ENCODE measurements at regions not wholly inside any gene's neighbourhood (a gene's known extent, or its start where the extent isn't known, plus 50 kb on each side); places are given as distances from the start of the nearest gene placed in this dataset.
"Not testable (repeated sequence)": the region's sequence is repeated elsewhere in the genome, so short reads cannot be mapped to it uniquely, and the experiment has no call there.

- H3K36me3 ChIP-seq (ENCODE audit: control insufficient read depth in 2 of 2, insufficient read depth in 2 of 2, low read length in 1 of 2) = peaks cover 0 to 3% of the 10 kb centered on the region in 2 donors
- H3K27ac ChIP-seq (ENCODE audit: low read depth in 1 of 2, low read length in 1 of 2) = no peak overlapping the region
- H3K27me3 ChIP-seq (ENCODE audit: control insufficient read depth in 2 of 2, insufficient read depth in 1 of 2, low read length in 1 of 2) = no peaks in the 10 kb centered on the region
- peaks cover 0 to 5% of the 10 kb centered on the region in 2 donors for H3K4me1 ChIP-seq (ENCODE audit: control insufficient read depth in 2 of 2, insufficient read depth in 2 of 2, low read length in 2 of 2)
- no peaks in the 10 kb centered on the region for H3K9me3 ChIP-seq (ENCODE audit: control insufficient read depth in 2 of 2, insufficient read depth in 1 of 2, low read length in 1 of 2)
- H3K4me3 ChIP-seq (ENCODE audit: low read length in 2 of 2) = no peak overlapping the region
- no peak for DNase-seq (ENCODE audit: low read depth in 6 of 9, low spot score in 9 of 9)
- WGBS = 98% methylated on average over 8 of the region's 8 CpGs
Measured at GRCh38 chr7:131035088-131035770, 292.4 kb upstream of the MKLN1 start.

- Histone ChIP-seq H3K4me1 (ENCODE audit: control insufficient read depth in 2 of 2, insufficient read depth in 2 of 2, low read length in 2 of 2) (peaks cover 0 to 5% of the 10 kb centered on the region in 2 donors), H3K27me3 (ENCODE audit: control insufficient read depth in 2 of 2, insufficient read depth in 1 of 2, low read length in 1 of 2) (no peaks in the 10 kb centered on the region), H3K4me3 (ENCODE audit: low read length in 2 of 2) (no peak overlapping the region), H3K27ac (ENCODE audit: low read depth in 1 of 2, low read length in 1 of 2) (no peak overlapping the region), H3K9me3 (ENCODE audit: control insufficient read depth in 2 of 2, insufficient read depth in 1 of 2, low read length in 1 of 2) (no peaks in the 10 kb centered on the region), H3K36me3 (ENCODE audit: control insufficient read depth in 2 of 2, insufficient read depth in 2 of 2, low read length in 1 of 2) (peaks cover 0 to 3% of the 10 kb centered on the region in 2 donors)
- 79% methylated on average over 3 of the region's 3 CpGs for WGBS
- no peak for DNase-seq (ENCODE audit: low read depth in 6 of 9, low spot score in 9 of 9)
Measured at GRCh38 chr7:131038153-131038552, 289.5 kb upstream of the MKLN1 start.

DNA sequence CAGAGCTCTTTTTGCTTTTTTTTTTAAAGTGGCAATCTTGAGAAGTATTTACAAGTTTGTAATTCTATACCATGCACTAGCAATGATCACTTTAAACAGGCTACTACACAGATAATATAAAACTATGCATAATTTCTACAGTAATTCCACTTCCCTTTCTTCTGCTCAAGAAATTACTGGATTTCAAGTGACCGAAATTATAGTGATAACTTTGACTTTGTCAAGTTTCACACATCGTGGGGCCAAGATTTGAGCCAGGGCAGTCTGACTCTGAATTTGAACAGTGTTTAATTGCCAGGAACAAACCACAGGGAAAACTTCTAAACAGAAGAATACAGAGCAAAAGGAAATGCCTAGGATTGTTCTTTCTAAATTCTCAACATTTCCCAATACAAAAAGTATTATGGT is 288.3 kb upstream of the MKLN1 start:
- Histone ChIP-seq H3K36me3 (ENCODE audit: control insufficient read depth in 2 of 2, insufficient read depth in 2 of 2, low read length in 1 of 2) (no peaks in the 10 kb centered on the region), H3K9me3 (ENCODE audit: control insufficient read depth in 2 of 2, insufficient read depth in 1 of 2, low read length in 1 of 2) (no peaks in the 10 kb centered on the region), H3K27me3 (ENCODE audit: control insufficient read depth in 2 of 2, insufficient read depth in 1 of 2, low read length in 1 of 2) (no peaks in the 10 kb centered on the region), H3K4me1 (ENCODE audit: control insufficient read depth in 2 of 2, insufficient read depth in 2 of 2, low read length in 2 of 2) (no peaks in the 10 kb centered on the region), H3K27ac (ENCODE audit: low read depth in 1 of 2, low read length in 1 of 2) (no peak overlapping the region), H3K4me3 (ENCODE audit: low read length in 2 of 2) (no peak overlapping the region)
- no peak for DNase-seq (ENCODE audit: low read depth in 6 of 9, low spot score in 9 of 9)
- 78% methylated on average over 2 of the region's 2 CpGs for WGBS

DNA sequence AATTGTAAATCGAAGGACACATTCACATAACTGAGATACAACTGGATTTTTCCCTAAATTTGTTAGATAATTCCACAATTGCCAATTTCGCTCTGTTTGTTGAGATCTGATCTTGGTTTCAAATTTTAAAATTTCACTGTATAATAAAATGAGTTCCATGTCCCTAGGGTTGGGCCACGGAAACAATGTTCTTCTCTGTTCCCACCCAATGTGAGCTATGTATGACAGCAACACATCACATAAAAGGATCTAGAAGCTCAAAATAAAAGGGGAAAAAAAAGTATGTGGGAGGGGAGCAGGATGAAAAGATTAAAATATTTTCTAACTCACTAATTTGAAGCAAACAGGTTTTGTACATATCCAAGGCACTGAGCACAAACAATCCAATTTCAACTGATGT is 287.8 kb upstream of the MKLN1 start:
- Histone ChIP-seq H3K27me3 (ENCODE audit: control insufficient read depth in 2 of 2, insufficient read depth in 1 of 2, low read length in 1 of 2) (no peaks in the 10 kb centered on the region), H3K4me1 (ENCODE audit: control insufficient read depth in 2 of 2, insufficient read depth in 2 of 2, low read length in 2 of 2) (no peaks in the 10 kb centered on the region), H3K27ac (ENCODE audit: low read depth in 1 of 2, low read length in 1 of 2) (no peak overlapping the region), H3K36me3 (ENCODE audit: control insufficient read depth in 2 of 2, insufficient read depth in 2 of 2, low read length in 1 of 2) (no peaks in the 10 kb centered on the region), H3K4me3 (ENCODE audit: low read length in 2 of 2) (no peak overlapping the region), H3K9me3 (ENCODE audit: control insufficient read depth in 2 of 2, insufficient read depth in 1 of 2, low read length in 1 of 2) (no peaks in the 10 kb centered on the region)
- DNase-seq (ENCODE audit: low read depth in 6 of 9, low spot score in 9 of 9) = no peak
- WGBS = 94% methylated on average over 3 of the region's 3 CpGs

GRCh38 chr7:131040467-131040932 is 287.2 kb upstream of the MKLN1 start:
- H3K4me1 ChIP-seq (ENCODE audit: control insufficient read depth in 2 of 2, insufficient read depth in 2 of 2, low read length in 2 of 2) = no peaks in the 10 kb centered on the region
- DNase-seq (ENCODE audit: low read depth in 6 of 9, low spot score in 9 of 9) = peak in 7 of 9 donors; percentile 44 to 77 (median 55)
- no peaks in the 10 kb centered on the region for H3K9me3 ChIP-seq (ENCODE audit: control insufficient read depth in 2 of 2, insufficient read depth in 1 of 2, low read length in 1 of 2)
- no peak overlapping the region for H3K4me3 ChIP-seq (ENCODE audit: low read length in 2 of 2)
- H3K27me3 ChIP-seq (ENCODE audit: control insufficient read depth in 2 of 2, insufficient read depth in 1 of 2, low read length in 1 of 2) = no peaks in the 10 kb centered on the region
- no peak overlapping the region for H3K27ac ChIP-seq (ENCODE audit: low read depth in 1 of 2, low read length in 1 of 2)
- 6% methylated on average over 6 of the region's 6 CpGs for WGBS
- H3K36me3 ChIP-seq (ENCODE audit: control insufficient read depth in 2 of 2, insufficient read depth in 2 of 2, low read length in 1 of 2) = no peaks in the 10 kb centered on the region

- not testable (repeated sequence) for H3K27ac ChIP-seq (ENCODE audit: low read depth in 1 of 2, low read length in 1 of 2); H3K36me3 ChIP-seq (ENCODE audit: control insufficient read depth in 2 of 2, insufficient read depth in 2 of 2, low read length in 1 of 2); H3K9me3 ChIP-seq (ENCODE audit: control insufficient read depth in 2 of 2, insufficient read depth in 1 of 2, low read length in 1 of 2); DNase-seq (ENCODE audit: low read depth in 6 of 9, low spot score in 9 of 9); H3K27me3 ChIP-seq (ENCODE audit: control insufficient read depth in 2 of 2, insufficient read depth in 1 of 2, low read length in 1 of 2); H3K4me1 ChIP-seq (ENCODE audit: control insufficient read depth in 2 of 2, insufficient read depth in 2 of 2, low read length in 2 of 2); H3K4me3 ChIP-seq (ENCODE audit: low read length in 2 of 2)
- WGBS = 97% methylated on average over 17 of the region's 17 CpGs
Measured at GRCh38 chr7:131041012-131041695, 286.5 kb upstream of the MKLN1 start.

GRCh38 chr7:131042269-131043160 is 285.2 kb upstream of the MKLN1 start:
- no peaks in the 10 kb centered on the region for H3K4me1 ChIP-seq (ENCODE audit: control insufficient read depth in 2 of 2, insufficient read depth in 2 of 2, low read length in 2 of 2)
- no peak overlapping the region for H3K4me3 ChIP-seq (ENCODE audit: low read length in 2 of 2)
- H3K27ac ChIP-seq (ENCODE audit: low read depth in 1 of 2, low read length in 1 of 2) = no peak overlapping the region
- H3K27me3 ChIP-seq (ENCODE audit: control insufficient read depth in 2 of 2, insufficient read depth in 1 of 2, low read length in 1 of 2) = no peaks in the 10 kb centered on the region
- no peaks in the 10 kb centered on the region for H3K36me3 ChIP-seq (ENCODE audit: control insufficient read depth in 2 of 2, insufficient read depth in 2 of 2, low read length in 1 of 2)
- H3K9me3 ChIP-seq (ENCODE audit: control insufficient read depth in 2 of 2, insufficient read depth in 1 of 2, low read length in 1 of 2) = peaks cover 0 to 3% of the 10 kb centered on the region in 2 donors
- WGBS = 94% methylated on average over 7 of the region's 7 CpGs
- no peak for DNase-seq (ENCODE audit: low read depth in 6 of 9, low spot score in 9 of 9)

GRCh38 chr7:131045526-131045925 is 282.1 kb upstream of the MKLN1 start:
- WGBS = 94% methylated on average over 1 of the region's 1 CpG
- Histone ChIP-seq H3K9me3 (ENCODE audit: control insufficient read depth in 2 of 2, insufficient read depth in 1 of 2, low read length in 1 of 2) (peaks cover 0 to 3% of the 10 kb centered on the region in 2 donors), H3K27ac (ENCODE audit: low read depth in 1 of 2, low read length in 1 of 2) (no peak overlapping the region), H3K4me1 (ENCODE audit: control insufficient read depth in 2 of 2, insufficient read depth in 2 of 2, low read length in 2 of 2) (no peaks in the 10 kb centered on the region), H3K4me3 (ENCODE audit: low read length in 2 of 2) (no peak overlapping the region), H3K36me3 (ENCODE audit: control insufficient read depth in 2 of 2, insufficient read depth in 2 of 2, low read length in 1 of 2) (no peaks in the 10 kb centered on the region), H3K27me3 (ENCODE audit: control insufficient read depth in 2 of 2, insufficient read depth in 1 of 2, low read length in 1 of 2) (no peaks in the 10 kb centered on the region)
- DNase-seq (ENCODE audit: low read depth in 6 of 9, low spot score in 9 of 9) = no peak

DNA sequence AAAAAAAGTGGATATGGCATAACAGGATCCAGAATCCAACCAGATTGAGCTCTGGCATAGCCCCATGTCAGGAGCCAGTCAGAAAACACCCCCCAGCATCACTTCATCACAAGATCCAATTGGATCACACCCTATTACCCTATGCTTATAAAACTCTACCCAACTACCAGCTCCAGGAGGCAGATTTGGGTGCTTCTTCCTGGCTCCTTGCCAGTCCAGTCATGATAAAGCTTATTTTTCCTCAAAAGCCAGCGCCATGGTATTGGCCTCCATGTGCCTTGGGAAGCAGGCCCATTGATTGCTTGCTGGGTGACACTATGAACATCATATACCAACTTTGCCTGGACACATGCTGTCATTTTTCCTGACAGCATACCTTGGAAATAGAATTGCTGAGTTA is 281.4 kb upstream of the MKLN1 start:
- peaks cover 0 to 3% of the 10 kb centered on the region in 2 donors for H3K9me3 ChIP-seq (ENCODE audit: control insufficient read depth in 2 of 2, insufficient read depth in 1 of 2, low read length in 1 of 2)
- H3K4me3 ChIP-seq (ENCODE audit: low read length in 2 of 2) = no peak overlapping the region
- no peaks in the 10 kb centered on the region for H3K4me1 ChIP-seq (ENCODE audit: control insufficient read depth in 2 of 2, insufficient read depth in 2 of 2, low read length in 2 of 2)
- 100% methylated on average over 1 of the region's 1 CpG for WGBS
- H3K27me3 ChIP-seq (ENCODE audit: control insufficient read depth in 2 of 2, insufficient read depth in 1 of 2, low read length in 1 of 2) = no peaks in the 10 kb centered on the region
- H3K36me3 ChIP-seq (ENCODE audit: control insufficient read depth in 2 of 2, insufficient read depth in 2 of 2, low read length in 1 of 2) = no peaks in the 10 kb centered on the region
- no peak for DNase-seq (ENCODE audit: low read depth in 6 of 9, low spot score in 9 of 9)
- no peak overlapping the region for H3K27ac ChIP-seq (ENCODE audit: low read depth in 1 of 2, low read length in 1 of 2)
